CD4-positive, alpha-beta memory T cell (primary cell): ENCODE measurements at regions not wholly inside any gene's neighbourhood (a gene's known extent, or its start where the extent isn't known, plus 50 kb on each side); places are given as distances from the start of the nearest gene placed in this dataset.

Experiments
- CTCF ChIA-PET: fragments of 350-600 bp; sonication (Branson Sonifier 250); formaldehyde crosslinking; loops from one replicate; lab custom pipeline; 2021; ENCODE audit warnings: inconsistent platforms; ENCODE audit not compliant: partially characterized antibody; lab: Charles Lee
- POLR2A ChIA-PET: fragments of 350-600 bp; sonication (Branson Sonifier 250); formaldehyde crosslinking; loops from one replicate; lab custom pipeline; 2021; ENCODE audit not compliant: partially characterized antibody; lab: Charles Lee
- DNase-seq, 5 donors: peaks; one replicate each; pipeline versions ENCODE4 v3.0.0 to v3.0.0-alpha.2; 2020 to 2022; ENCODE audit warnings: mixed read lengths in 1 of 5
- H3K27ac ChIP-seq: one replicate; pipeline ENCODE4 v1.7.0; 2013; ENCODE audit warnings: low read depth, low read length
- H3K27me3 ChIP-seq: 2 replicates; pipeline ENCODE4 v1.7.0; 2013; ENCODE audit warnings: mild to moderate bottlenecking, low read length, moderate library complexity; ENCODE audit not compliant: insufficient read depth
- H3K36me3 ChIP-seq: 2 replicates; pipeline ENCODE4 v1.7.0; 2013; ENCODE audit warnings: mild to moderate bottlenecking, low read length, moderate library complexity; ENCODE audit not compliant: insufficient read depth
- H3K4me1 ChIP-seq: 2 replicates; pipeline ENCODE4 v1.7.0; 2013; ENCODE audit warnings: mild to moderate bottlenecking, low read length, moderate library complexity; ENCODE audit not compliant: insufficient read depth
- H3K4me3 ChIP-seq, 2 donors: one replicate each; pipeline ENCODE4 v1.7.0; 2013; ENCODE audit warnings: low read length in 2 of 2, mild to moderate bottlenecking in 1 of 2
- H3K9me3 ChIP-seq, 2 donors: one replicate each; pipeline ENCODE4 v1.7.0; 2013; ENCODE audit warnings: low read length in 2 of 2, control low read depth in 1 of 2; ENCODE audit not compliant: control insufficient read depth in 1 of 2
- H3K27ac Mint-ChIP-seq, 7 donors: one replicate each; pipeline ENCODE4 v1.8.0; 2020 to 2021; ENCODE audit warnings: mixed read lengths in 7 of 7, mild to moderate bottlenecking in 6 of 7, inconsistent platforms in 3 of 7, moderate library complexity in 3 of 7
- H3K27me3 Mint-ChIP-seq, 2 donors: one replicate each; pipeline ENCODE4 v1.8.0; 2020 to 2021; ENCODE audit warnings: mixed read lengths in 2 of 2
- H3K36me3 Mint-ChIP-seq, 2 donors: one replicate each; pipeline ENCODE4 v1.8.0; 2020 to 2021; ENCODE audit warnings: mixed read lengths in 2 of 2, inconsistent platforms in 1 of 2, mild to moderate bottlenecking in 1 of 2
- H3K4me1 Mint-ChIP-seq, 4 donors: one replicate each; pipeline ENCODE4 v1.8.0; 2020 to 2021; ENCODE audit warnings: mixed read lengths in 4 of 4, mild to moderate bottlenecking in 1 of 4
- H3K4me3 Mint-ChIP-seq, 8 donors: one replicate each; pipeline ENCODE4 v1.8.0; 2020 to 2021; ENCODE audit warnings: mixed read lengths in 8 of 8, mild to moderate bottlenecking in 7 of 8, moderate library complexity in 6 of 8, inconsistent platforms in 3 of 8
- H3K9me3 Mint-ChIP-seq, 8 donors: one replicate each; pipeline ENCODE4 v1.8.0; 2020 to 2021; ENCODE audit warnings: mixed read lengths in 8 of 8, mild to moderate bottlenecking in 5 of 8, inconsistent platforms in 3 of 8, moderate library complexity in 1 of 8
- intact Hi-C: fragments of 100-400 bp; cut with micrococcal nuclease; formaldehyde crosslinking; loops from one replicate; pipeline ENCODE4 v1.15.1; 2023

DNA sequence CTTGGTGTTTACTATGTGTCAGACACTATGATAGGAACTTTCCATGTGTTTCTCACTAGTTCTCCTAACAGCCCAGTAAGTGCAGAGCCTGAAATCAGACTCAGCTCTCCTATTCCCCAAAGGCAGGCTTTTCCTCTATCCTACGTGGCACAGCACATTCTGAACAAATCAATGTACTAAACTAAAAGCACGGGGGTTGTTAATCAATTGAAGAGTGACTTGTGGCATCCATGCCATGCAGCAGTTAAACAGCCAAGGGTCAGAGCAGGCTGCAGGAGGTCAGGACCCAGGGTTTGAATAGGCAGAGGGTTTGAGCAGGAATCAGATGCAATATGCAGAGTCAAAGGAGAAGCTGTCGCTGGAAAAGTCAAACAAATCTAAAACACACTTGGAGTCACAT lies 289.7 kb upstream of the LDB2 start:
- H3K27ac Mint-ChIP-seq = no peak overlapping the region
- H3K27me3 ChIP-seq = no peaks in the 10 kb centered on the region
- peaks cover 0 to 6% (median 1%) of the 10 kb centered on the region in 8 donors for H3K9me3 Mint-ChIP-seq
- H3K27ac ChIP-seq = no peak overlapping the region
- H3K9me3 ChIP-seq = no peaks in the 10 kb centered on the region
- no peaks in the 10 kb centered on the region for H3K36me3 Mint-ChIP-seq
- intact Hi-C loops = no loop called here
- POLR2A ChIA-PET = no interaction called here
- DNase-seq = no peak
- no peaks in the 10 kb centered on the region for H3K36me3 ChIP-seq
- CTCF ChIA-PET = no interaction called here
- no peaks in the 10 kb centered on the region for H3K4me1 ChIP-seq
- peaks cover 1 to 13% of the 10 kb centered on the region in 2 donors for H3K27me3 Mint-ChIP-seq
- no peaks in the 10 kb centered on the region for H3K4me1 Mint-ChIP-seq
- H3K4me3 ChIP-seq = no peak overlapping the region
- no peak overlapping the region for H3K4me3 Mint-ChIP-seq

DNA sequence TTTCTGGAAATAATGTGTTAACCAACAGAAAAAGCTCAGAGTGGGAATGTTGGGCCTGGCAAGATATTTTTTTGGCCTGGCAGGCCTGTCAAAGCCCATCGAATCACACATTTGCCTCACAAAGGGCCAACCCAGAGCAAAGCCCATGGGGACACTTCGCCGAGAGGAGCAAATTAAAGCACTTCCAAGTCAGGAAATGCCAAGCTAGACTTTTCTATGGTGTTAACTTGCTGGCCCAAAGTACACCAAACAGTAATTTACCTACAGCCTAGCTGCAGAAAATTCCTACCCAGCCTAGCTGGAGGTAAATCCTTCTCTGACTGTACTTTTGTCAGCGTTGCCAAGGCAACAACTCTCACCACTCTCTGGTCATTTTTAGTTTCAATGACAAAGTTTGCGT lies 288.6 kb upstream of the LDB2 start:
- Mint-ChIP-seq H3K36me3 (no peaks in the 10 kb centered on the region), H3K4me3 (no peak overlapping the region), H3K27ac (no peak overlapping the region), H3K4me1 (no peaks in the 10 kb centered on the region), H3K9me3 (peaks cover 0 to 6% (median 1%) of the 10 kb centered on the region in 8 donors), H3K27me3 (peaks cover 1 to 11% of the 10 kb centered on the region in 2 donors)
- POLR2A ChIA-PET = no interaction called here
- DNase-seq = no peak
- CTCF ChIA-PET = no interaction called here
- Histone ChIP-seq H3K4me1 (no peaks in the 10 kb centered on the region), H3K4me3 (no peak overlapping the region), H3K36me3 (no peaks in the 10 kb centered on the region), H3K9me3 (no peaks in the 10 kb centered on the region), H3K27me3 (no peaks in the 10 kb centered on the region), H3K27ac (no peak overlapping the region)
- intact Hi-C loops = no loop called here

DNA sequence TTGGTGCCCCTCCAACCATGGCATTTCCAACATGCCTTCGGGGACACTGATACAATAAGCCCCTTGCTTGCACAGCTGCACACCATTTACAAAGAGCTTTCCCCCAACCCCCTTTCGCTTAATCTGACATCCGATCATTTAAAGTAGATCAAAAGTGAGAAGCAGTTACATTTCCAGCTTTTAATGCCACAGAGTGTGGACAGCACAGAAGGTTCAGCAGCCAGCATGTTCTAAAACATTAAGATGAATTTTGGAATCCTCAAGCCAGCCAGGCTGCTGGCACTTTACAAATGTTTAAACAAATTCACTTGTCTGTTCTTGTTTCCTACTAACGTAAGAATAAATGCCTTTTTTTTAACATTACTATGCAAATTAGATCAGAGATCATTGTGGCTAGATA lies 284.4 kb upstream of the LDB2 start:
- Histone ChIP-seq H3K36me3 (no peaks in the 10 kb centered on the region), H3K4me3 (no peak overlapping the region), H3K27ac (no peak overlapping the region), H3K27me3 (no peaks in the 10 kb centered on the region), H3K9me3 (no peaks in the 10 kb centered on the region), H3K4me1 (no peaks in the 10 kb centered on the region)
- CTCF ChIA-PET = no interaction called here
- intact Hi-C loops = no loop called here
- H3K4me1 Mint-ChIP-seq = no peaks in the 10 kb centered on the region
- no peaks in the 10 kb centered on the region for H3K36me3 Mint-ChIP-seq
- POLR2A ChIA-PET = no interaction called here
- H3K4me3 Mint-ChIP-seq = no peak overlapping the region
- H3K9me3 Mint-ChIP-seq = peaks cover 0 to 6% (median 0%) of the 10 kb centered on the region in 8 donors
- H3K27ac Mint-ChIP-seq = no peak overlapping the region
- no peak for DNase-seq
- H3K27me3 Mint-ChIP-seq = peaks cover 0 to 4% of the 10 kb centered on the region in 2 donors

DNA sequence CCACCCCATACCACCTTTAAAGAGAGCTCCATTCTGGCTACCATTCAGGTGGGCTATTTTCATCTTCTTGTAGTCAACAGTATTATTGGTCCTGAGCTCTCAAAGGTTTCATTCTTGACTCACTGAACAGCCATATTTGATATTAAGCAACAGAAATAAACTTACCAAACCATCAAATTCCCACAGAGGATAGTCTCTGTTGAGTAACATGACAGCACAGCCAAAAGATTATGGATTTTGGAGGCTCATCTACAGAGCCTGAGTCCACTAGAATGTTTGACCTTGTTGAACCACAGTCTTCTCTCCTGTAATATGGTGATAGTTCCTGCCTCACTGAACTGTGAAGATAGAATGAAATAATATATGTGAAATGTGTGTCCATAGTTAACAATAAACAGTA lies 276.3 kb upstream of the LDB2 start:
- Histone ChIP-seq H3K27ac (no peak overlapping the region), H3K36me3 (no peaks in the 10 kb centered on the region), H3K4me1 (no peaks in the 10 kb centered on the region), H3K9me3 (no peaks in the 10 kb centered on the region), H3K4me3 (no peak overlapping the region), H3K27me3 (no peaks in the 10 kb centered on the region)
- H3K27ac Mint-ChIP-seq = no peak overlapping the region
- no peak for DNase-seq
- H3K36me3 Mint-ChIP-seq = no peaks in the 10 kb centered on the region
- POLR2A ChIA-PET = no interaction called here
- peaks cover 0 to 3% (median 0%) of the 10 kb centered on the region in 8 donors for H3K9me3 Mint-ChIP-seq
- CTCF ChIA-PET = no interaction called here
- peaks cover 4 to 5% of the 10 kb centered on the region in 2 donors for H3K27me3 Mint-ChIP-seq
- no peaks in the 10 kb centered on the region for H3K4me1 Mint-ChIP-seq
- no peak overlapping the region for H3K4me3 Mint-ChIP-seq
- intact Hi-C loops = no loop called here

DNA sequence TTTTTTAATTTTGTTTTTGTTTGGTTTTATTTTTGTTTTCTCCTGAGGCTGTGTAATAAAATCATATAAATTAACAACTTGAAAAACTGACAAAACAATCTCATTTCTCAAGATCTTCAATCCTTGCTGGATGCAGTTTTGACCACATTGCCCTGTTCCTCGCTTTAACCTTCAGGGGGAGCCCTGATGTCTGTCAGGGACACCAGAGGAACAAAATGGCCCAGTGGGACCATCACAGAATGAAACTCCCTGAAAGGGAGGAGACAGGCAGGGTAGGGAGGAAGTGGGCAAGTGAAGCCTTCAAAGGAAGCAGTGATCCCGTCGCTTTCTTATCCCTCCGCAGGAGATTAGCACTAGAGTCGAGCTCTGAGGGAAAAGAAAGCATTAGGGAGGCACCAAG lies 274.9 kb upstream of the LDB2 start:
- no peak overlapping the region for H3K27ac Mint-ChIP-seq
- ChIA-PET CTCF (no interaction called here), POLR2A (no interaction called here)
- DNase-seq = no peak
- H3K4me1 ChIP-seq = no peaks in the 10 kb centered on the region
- H3K36me3 ChIP-seq = no peaks in the 10 kb centered on the region
- no peak overlapping the region for H3K4me3 Mint-ChIP-seq
- H3K27me3 Mint-ChIP-seq = peaks cover 5 to 7% of the 10 kb centered on the region in 2 donors
- H3K36me3 Mint-ChIP-seq = no peaks in the 10 kb centered on the region
- intact Hi-C loops = no loop called here
- H3K4me3 ChIP-seq = no peak overlapping the region
- no peaks in the 10 kb centered on the region for H3K4me1 Mint-ChIP-seq
- H3K9me3 Mint-ChIP-seq = peaks cover 0 to 2% (median 0%) of the 10 kb centered on the region in 8 donors
- H3K27me3 ChIP-seq = no peaks in the 10 kb centered on the region
- H3K9me3 ChIP-seq = no peaks in the 10 kb centered on the region
- no peak overlapping the region for H3K27ac ChIP-seq

DNA sequence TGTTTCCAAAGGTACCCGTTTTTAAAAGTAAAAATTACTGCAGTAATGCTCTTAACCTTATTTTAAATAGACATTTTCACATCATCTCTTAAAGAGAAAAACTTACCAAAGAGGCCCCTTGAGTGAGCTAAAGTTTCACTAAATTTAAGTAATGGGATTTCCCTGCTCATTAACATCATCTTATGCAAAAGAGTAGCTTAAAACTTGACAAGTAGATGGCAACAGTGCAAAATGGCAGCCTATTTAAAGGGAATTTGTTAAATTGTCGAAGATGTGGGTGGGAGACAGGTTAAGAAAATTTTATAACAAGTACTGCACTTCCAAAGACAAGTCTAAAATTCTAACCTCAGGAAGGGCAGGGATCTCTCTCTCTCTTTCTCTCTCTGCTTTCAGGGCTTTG lies 271.7 kb upstream of the LDB2 start:
- Histone ChIP-seq H3K4me3 (no peak overlapping the region), H3K4me1 (no peaks in the 10 kb centered on the region), H3K27me3 (no peaks in the 10 kb centered on the region), H3K27ac (no peak overlapping the region), H3K9me3 (no peaks in the 10 kb centered on the region), H3K36me3 (no peaks in the 10 kb centered on the region)
- no peak overlapping the region for H3K4me3 Mint-ChIP-seq
- ChIA-PET POLR2A (no interaction called here), CTCF (no interaction called here)
- intact Hi-C loops = no loop called here
- H3K9me3 Mint-ChIP-seq = peaks cover 0 to 3% (median 0%) of the 10 kb centered on the region in 8 donors
- no peak for DNase-seq
- H3K27me3 Mint-ChIP-seq = peaks cover 3 to 7% of the 10 kb centered on the region in 2 donors
- no peaks in the 10 kb centered on the region for H3K4me1 Mint-ChIP-seq
- no peak overlapping the region for H3K27ac Mint-ChIP-seq
- H3K36me3 Mint-ChIP-seq = no peaks in the 10 kb centered on the region

DNA sequence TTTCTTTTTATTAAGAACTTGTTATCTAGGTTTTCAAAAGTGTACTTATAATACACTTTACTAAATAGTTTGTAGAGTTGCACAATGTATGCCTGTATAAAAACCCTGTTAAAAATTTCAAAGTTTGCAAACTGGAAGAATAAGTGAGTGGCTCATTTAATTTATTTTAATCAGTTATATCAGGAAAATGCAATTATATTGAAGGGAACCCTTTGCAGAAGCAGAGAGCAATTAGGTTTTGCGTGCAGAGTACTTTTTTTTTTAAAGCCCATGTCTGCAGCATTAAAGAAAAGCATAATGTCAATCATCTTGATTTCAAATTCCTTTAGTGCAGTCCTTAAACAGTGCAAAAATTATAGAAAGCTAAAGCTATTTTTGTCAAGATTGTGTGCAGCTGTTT lies 271.3 kb upstream of the LDB2 start:
- Histone ChIP-seq H3K4me3 (no peak overlapping the region), H3K27me3 (no peaks in the 10 kb centered on the region), H3K27ac (no peak overlapping the region), H3K4me1 (no peaks in the 10 kb centered on the region), H3K9me3 (no peaks in the 10 kb centered on the region), H3K36me3 (no peaks in the 10 kb centered on the region)
- CTCF ChIA-PET = no interaction called here
- Mint-ChIP-seq H3K4me1 (no peaks in the 10 kb centered on the region), H3K27ac (no peak overlapping the region), H3K4me3 (no peak overlapping the region), H3K36me3 (no peaks in the 10 kb centered on the region), H3K9me3 (peaks cover 0 to 3% (median 0%) of the 10 kb centered on the region in 8 donors), H3K27me3 (peaks cover 0 to 7% of the 10 kb centered on the region in 2 donors)
- no peak for DNase-seq
- POLR2A ChIA-PET = no interaction called here
- intact Hi-C loops = no loop called here

DNA sequence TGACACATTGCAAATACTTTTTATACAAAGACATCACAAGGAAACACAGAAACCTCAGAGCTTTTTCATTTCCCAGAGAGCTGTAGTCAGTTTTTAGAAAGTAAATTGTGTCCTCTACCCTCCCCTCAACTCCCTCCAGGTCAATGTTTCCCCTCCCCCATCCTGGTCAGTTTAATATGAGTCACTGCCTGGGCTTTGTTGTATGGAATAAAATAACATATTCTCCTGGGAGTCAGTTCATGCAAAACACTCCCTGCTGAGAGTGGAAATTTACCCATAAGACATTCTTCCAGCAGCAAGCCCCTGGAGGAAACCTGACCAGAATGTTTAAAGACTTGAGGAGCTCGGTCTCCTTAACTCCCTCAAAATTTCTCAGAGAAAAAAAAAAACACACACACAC lies 270.1 kb upstream of the LDB2 start:
- Histone ChIP-seq H3K4me1 (no peaks in the 10 kb centered on the region), H3K27me3 (no peaks in the 10 kb centered on the region), H3K4me3 (no peak overlapping the region), H3K9me3 (no peaks in the 10 kb centered on the region), H3K27ac (no peak overlapping the region), H3K36me3 (no peaks in the 10 kb centered on the region)
- no peak overlapping the region for H3K27ac Mint-ChIP-seq
- H3K4me3 Mint-ChIP-seq = no peak overlapping the region
- H3K4me1 Mint-ChIP-seq = no peaks in the 10 kb centered on the region
- H3K9me3 Mint-ChIP-seq = peaks cover 0 to 9% (median 3%) of the 10 kb centered on the region in 8 donors
- ChIA-PET POLR2A (no interaction called here), CTCF (no interaction called here)
- peaks cover 4 to 7% of the 10 kb centered on the region in 2 donors for H3K27me3 Mint-ChIP-seq
- no peak for DNase-seq
- intact Hi-C loops = no loop called here
- no peaks in the 10 kb centered on the region for H3K36me3 Mint-ChIP-seq
